ENCODE measurements at regions not wholly inside any gene's neighbourhood (a gene's known extent, or its start where the extent isn't known, plus 50 kb on each side); places are given as distances from the start of the nearest gene placed in this dataset.
"Not testable (repeated sequence)": the region's sequence is repeated elsewhere in the genome, so short reads cannot be mapped to it uniquely, and the experiment has no call there.

DNA sequence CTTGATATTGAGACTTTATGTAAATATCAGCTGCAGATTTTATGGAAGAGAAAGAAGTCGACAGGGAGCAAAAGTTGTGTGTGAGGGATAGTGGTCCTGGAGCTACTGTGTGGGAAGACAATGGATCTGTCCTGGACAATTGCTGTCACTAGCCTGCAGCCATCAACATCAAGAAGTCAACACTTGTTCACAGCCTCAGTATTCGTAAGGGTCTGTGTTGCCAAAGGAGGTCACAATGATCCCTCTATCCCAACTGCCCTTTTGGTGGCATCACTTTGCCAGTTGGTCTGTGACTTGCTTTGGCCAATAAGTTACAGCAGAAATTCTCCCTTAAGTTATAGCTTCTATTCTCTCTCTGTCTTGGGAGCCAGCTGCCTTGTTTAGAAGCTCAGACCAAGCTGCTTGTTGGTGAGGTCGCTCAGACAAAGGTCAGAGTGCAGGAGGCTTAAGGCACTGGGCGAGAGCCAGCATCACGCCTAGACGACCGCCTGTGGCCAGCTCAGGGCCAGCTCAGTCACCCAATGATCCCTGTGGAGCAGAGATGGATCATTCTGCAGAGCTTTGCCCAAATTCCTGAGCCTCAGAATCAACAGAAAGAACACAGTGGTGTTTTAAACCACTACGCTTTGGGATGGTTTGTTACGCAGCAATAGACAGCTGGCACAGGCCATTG is 134.9 kb downstream of the RHOU start:
- no peak for DNase-seq

GRCh38 chr1:228871314-228872061 is 136.2 kb downstream of the RHOU start:
- DNase-seq = no peak

DNA sequence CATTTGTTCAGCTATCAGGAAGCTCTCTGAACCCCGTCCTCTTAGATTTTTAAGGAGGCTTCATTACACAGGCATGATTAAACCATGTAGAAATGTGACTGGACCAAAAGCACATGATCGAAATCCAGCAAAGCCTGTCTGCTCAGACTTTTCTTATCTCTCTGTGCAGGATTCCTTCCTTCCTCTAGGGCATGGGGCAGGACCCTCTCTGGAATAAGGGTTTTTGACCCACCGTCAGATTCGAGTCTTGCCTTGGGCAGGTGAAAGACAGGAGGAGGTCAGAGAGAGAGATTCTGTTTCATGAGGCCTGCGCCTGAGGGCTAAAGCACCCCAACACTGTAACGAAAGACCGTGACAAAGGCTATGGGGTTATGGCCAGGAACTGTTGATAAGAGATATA is 136.8 kb downstream of the RHOU start:
- DNase-seq = no peak

DNA sequence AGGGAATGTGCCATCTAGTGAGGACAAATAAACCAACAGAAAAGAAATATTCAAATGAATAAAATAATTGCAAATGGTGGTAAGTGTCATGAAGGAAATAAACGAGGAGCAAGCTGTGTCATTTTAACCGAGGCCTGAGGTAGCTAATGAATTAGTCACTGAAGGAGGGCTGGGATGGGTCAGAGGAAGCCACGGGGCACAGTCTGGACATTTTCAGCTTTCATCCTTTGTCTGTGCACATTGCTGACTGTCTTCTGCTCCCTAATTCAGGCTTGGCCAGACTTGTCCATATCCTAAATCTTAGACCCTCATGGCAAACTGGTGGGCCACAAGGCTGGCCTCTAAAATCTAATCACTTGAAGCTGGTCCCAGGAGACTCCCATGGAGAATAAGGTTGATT is 138.4 kb downstream of the RHOU start:
- no peak for DNase-seq

DNA sequence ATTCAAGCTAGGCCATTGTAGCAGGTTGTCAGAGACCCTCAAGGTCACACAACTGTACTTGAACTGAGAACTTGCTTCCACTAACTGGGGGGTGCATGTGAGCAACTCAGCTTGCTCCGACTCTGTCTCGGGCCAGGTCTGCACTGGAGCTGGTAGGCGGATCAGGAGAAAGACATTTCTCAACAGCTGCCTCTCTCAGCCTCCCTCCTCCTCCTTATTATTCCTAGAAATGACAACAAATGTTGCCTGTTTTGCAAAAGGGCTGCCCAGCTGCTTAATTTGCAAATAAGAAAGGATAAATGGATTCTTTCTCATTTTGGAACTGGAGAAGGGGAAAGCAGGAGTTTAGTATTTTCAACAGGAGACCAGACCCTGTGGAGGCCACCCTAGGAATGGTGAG is 140.5 kb downstream of the RHOU start:
- no peak for DNase-seq

- DNase-seq = no peak
Measured at GRCh38 chr1:228876187-228876586, 140.9 kb downstream of the RHOU start.

DNA sequence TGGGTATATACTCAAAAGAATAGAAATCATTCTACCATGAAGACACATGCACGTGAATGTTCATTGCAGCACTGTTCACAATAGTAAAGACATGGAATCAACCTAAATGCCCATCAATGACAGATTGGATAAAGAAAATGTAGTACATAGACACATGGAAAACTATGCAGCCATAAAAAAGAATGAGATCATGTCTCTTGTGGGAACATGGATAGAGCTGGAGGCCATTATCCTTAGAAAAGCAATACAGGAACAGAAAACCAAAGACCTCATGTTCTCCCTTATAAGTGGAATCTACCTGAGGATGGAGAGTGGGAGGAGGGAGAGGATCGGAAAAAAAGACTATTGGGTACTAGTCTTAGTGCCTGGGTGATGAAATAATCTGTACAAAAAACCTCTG is 143.9 kb downstream of the RHOU start:
- no peak for DNase-seq

- no peak for DNase-seq
Measured at GRCh38 chr1:228882041-228882770, 146.9 kb downstream of the RHOU start.

DNA sequence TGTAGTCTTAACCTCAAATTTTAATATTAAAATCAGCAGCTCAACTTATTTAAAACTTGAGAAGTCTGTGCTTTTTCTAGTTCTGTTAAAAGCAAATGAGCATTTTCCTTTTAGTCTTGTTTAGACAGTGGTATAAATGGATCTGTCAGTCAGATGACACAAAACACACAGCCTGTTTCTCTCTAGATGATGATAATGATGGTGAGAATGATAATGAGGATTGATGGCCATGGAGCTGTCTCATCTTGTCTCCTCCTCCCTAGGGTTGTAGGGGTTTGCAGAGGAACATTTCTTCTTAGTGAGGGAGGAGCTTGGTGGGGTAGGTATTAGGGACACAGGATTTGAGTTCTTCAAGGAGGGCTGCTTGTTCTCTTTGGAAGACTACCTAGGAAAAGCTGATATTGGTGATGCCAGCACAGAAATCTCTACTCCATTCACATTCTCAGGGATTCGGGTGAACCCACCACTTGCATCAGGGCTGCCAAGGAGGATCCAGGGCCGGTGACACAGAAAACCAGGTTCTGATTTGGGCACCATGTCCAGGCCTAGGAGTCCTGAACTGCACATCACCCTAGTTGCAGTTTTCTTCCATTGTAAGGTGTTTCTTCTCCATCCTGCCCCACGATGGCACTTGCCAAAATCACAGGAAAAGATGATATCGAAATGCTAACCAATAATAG is 147.6 kb downstream of the RHOU start:
- no peak for DNase-seq

DNA sequence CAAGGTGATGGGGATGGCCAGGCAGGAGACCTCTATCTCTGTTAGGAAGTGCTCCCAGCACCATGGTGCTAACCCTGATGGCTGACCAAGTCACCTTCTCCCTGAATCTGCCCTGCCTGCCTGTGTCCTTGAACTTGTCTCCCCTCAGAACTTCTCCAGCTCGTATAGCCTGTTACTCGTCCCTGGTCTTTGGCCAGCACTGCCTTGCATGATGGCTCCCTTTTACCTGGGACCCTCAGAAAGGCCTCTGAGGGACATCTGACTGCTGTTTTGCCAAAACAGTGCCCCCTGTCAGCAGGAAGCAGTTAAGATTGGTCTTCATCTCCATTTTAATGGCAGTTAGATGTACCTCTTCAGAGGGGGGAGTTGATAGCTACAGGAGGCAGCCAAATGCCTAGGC is 148.3 kb downstream of the RHOU start:
- no peak for DNase-seq

DNA sequence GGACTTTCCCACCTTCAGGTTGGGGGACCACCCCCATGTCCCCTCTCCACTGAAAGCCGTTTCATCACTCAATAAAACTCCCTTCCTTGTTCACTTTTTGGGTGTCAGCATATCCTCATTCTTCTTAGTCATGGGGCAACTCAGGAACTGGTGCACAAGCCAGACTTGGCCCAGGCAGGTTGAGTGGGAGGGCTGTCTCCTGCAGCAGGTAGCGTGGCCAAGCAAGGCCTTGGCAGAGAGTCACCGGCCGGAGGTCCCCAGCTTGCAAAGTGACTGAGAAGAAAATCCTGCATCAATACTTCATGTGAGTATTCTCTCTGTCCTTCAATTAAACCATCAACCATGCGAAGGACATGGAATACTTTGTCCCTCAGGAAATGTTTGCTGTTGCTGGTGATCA is 148.9 kb downstream of the RHOU start:
- DNase-seq = no peak

DNA sequence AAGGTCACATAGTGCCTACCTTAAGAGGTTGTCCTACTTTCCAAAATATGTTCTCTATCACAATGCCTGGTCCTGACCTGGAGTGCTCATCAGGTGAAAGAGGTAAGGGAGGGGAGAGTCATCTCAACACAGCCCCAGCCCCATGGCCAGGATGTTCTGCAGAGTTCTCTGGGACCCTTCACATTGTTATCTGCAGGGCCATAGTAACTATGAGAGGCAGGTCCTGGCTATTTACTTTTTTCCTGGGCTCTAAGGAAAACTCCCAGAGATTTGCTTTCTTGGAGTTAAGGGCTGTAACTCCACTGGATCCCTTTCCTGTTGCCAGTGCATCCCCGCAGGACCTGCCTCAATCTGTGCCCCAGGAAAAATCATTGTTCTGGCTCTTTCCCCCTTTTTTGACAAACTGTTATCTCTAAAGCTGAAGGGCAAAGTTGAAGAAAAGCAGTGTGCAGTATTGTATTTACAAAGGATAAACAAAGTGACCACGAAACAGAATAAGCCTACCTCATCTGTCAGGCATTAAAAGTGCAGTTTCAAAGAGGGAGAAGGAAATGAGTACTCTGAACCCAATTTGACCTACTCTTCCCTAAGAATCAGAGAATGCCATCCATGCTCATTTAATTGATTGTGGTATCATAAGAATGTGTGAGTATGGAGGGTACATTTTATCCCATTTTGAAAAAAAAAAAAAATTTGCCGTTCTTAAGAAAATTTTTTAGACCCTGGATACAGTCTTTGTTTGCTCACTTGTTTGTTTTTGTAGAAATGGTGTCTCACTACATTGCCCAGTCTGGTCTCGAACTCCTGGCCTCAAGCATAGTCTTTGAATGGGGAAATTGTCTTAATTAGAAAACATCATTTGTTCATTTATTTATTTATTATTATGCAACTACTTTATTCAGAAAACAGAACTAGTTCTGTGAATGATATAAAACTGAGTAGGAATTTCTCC is 149.6 kb downstream of the RHOU start:
- DNase-seq = no peak

- no peak for DNase-seq
Measured at GRCh38 chr1:228885845-228886244, 150.6 kb downstream of the RHOU start.

GRCh38 chr1:228887101-228887500 is 151.8 kb downstream of the RHOU start:
- no peak for DNase-seq

DNA sequence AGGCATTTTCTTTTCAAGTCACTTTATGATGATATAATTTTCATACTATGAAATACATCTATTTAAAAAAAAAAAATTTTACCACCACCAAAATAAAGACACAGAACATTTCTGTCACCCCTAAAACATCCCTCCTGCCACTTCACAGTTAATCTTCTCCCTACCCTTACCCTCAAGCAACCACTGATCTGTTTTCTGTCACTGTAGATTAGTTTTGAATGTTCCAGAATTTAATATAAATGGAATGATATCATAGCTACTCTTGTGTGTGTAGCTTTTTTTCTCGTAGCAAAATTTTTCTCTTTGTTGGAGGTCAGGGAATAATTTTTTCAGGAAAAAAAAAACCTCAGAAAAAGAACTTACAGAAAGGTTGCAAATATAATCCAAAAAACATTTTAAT is 152.7 kb downstream of the RHOU start:
- DNase-seq = no peak

GRCh38 chr1:228889289-228889688 is 154.0 kb downstream of the RHOU start:
- DNase-seq = no peak

DNA sequence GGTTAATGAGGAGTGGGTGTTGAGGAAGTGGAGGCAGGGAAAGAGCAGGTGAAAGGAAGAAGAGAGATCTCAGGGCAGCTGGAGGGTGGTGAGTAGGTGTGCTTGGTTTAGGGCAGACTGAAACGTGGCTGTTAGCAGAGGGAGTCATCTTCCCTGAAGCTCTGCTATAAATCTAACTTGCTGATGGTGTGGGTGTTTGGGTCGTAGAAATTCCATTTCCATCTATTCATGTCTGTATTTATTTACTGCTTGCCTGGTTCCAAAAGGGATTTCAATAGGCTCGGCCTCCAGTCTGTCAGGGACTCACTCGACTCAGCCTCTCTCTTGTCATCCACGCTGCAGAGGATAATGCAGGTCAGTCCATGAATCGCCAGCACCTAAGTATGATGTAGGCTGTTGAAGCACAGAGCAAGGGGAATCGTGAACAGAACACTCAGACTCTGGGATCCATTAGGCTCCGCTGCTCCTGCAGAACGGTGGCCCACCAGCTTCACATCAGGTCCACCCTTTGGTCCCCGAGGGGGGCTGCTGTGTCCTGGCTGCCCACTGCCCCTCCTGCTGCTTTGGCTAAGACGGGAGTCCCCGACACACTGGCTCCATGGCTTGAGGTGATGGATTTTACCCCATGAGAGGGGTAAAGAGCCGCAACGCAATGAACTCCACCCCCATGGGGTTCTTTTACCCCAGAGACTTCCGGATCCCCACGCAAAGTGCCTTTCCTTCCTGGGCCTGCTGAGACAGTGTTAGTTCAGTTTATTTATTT is 156.2 kb downstream of the RHOU start:
- no peak for DNase-seq

- not testable (repeated sequence) for DNase-seq
Measured at GRCh38 chr1:228892200-228892599, 156.9 kb downstream of the RHOU start.

DNA sequence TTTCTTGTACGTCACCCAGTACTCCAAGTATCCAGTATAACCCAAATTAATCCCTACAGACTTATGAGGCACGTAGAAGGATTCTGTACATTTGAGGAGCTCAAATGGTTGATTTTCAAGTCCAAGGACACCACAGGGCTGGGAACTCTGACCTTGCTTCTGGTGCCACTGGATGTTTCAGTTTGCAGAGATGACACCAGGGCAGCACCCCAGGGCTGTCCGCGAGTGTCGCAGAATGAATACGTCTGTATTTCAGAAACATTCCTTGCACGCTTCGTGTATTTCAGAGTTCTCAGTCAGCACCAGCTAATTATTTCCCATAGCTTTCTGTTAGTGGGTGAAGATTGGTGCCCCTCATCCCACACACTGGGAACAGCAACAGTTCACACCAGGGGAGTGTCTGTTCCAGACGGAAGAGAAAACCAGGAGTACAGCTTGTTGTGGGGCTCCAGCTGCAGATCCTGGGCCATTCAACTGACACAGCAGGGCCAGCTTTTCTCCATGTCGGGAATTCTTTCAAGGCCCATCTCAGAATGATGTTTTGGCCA is 159.2 kb downstream of the RHOU start:
- no peak for DNase-seq

- DNase-seq = no peak
Measured at GRCh38 chr1:228897901-228898300, 162.6 kb downstream of the RHOU start.

GRCh38 chr1:228898582-228898992 is 163.3 kb downstream of the RHOU start:
- DNase-seq = no peak
